T follicular helper cell (primary cell): ENCODE measurements at regions not wholly inside any gene's neighbourhood (a gene's known extent, or its start where the extent isn't known, plus 50 kb on each side); places are given as distances from the start of the nearest gene placed in this dataset.

Source experiments
- DNase-seq: peaks from one replicate; pipeline ENCODE4 v3.0.0-alpha.2; 2020; ENCODE audit warnings: low read depth

GRCh38 chr15:53305101-53305500 is 454.4 kb downstream of the WDR72 start:
- no peak for DNase-seq

GRCh38 chr15:53297828-53298227 is 461.6 kb downstream of the WDR72 start:
- DNase-seq, result no peak

- DNase-seq, result no peak
These were observed 462.9 kb downstream of the WDR72 start for GRCh38 chr15:53296603-53297002.

GRCh38 chr15:53295574-53295973 is 463.9 kb downstream of the WDR72 start:
- DNase-seq, result no peak

GRCh38 chr15:53288542-53288941 is 470.9 kb downstream of the WDR72 start:
- no peak for DNase-seq

DNA sequence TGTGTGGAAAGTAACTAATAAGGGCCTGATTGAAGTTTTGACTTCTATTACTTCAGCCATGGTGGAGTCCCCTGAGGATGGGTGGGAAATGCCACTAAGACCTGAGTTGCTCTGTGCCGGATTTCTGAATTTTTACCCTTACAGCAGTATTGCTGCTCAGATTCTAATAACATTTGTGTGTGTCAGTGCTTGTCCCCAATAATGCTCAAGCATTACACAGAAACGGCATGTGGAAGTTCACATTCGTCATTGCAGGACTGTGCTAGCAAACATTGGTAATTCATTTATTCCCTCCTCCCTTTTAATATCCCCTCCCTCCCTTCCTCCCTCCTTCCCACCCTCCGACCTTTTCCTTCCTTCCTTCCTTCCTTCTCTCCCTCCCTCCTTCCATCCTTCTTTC is 484.5 kb upstream of the ONECUT1 start:
- no peak for DNase-seq

DNA sequence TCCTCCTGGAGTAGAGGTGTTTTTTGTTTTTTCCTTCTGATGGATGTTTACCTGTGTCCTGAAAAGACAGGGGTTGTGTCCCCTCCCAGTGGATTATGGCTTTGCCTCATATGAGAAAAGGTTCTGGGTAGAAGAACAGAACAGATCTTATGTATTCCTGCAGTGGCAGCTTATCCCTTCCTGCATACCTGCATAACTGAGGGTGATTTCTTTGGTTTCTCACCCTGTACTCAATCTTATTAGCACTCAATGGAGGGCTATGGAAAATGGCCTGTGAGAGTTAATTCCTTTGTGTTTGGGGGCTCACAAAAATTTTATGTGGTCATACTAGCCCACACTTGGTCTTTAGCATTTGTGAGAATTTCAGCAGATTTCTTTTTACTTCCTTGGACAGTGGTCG is 482.0 kb upstream of the ONECUT1 start:
- no peak for DNase-seq

- no peak for DNase-seq
These were observed 476.0 kb upstream of the ONECUT1 start for GRCh38 chr15:53266176-53266575.

DNA sequence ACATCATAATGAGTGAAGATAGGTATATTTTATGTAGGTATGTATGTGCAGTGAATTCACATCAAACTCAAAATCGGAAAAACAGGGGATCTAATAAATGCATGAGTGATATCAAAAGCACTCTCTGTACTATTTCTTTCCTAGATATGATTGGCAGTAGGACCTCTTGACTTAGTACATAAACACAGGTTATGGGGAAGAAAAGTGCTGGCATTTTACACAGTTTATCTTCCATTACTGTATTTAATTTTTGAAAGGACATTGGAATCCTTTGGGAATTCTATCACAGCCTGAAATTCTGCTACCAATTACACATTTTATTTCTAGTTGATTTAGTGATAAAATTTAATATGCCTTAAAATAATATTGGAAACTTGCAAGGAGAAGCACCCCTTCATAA is 470.5 kb upstream of the ONECUT1 start:
- DNase-seq, result no peak

GRCh38 chr15:53256457-53256856 is 466.3 kb upstream of the ONECUT1 start:
- no peak for DNase-seq

DNA sequence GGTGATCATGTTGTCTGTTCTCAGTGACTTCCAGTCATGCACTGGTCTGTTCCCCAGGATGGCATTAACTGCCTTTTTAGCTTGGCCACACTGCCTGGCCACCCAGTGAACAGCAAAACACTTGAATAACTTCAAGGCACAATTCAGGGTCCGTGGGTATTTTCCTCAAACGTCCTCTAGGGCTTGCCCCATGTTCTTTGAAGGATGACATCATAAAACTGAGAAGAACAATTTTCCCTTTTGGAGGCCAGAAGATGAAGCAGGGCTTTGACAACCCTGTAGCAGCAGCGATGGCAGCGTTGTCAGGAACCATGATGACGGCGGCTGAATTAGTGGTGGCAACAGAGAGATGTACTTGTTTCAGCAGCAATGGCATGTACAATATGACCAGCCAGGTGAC is 465.9 kb upstream of the ONECUT1 start:
- no peak for DNase-seq

DNA sequence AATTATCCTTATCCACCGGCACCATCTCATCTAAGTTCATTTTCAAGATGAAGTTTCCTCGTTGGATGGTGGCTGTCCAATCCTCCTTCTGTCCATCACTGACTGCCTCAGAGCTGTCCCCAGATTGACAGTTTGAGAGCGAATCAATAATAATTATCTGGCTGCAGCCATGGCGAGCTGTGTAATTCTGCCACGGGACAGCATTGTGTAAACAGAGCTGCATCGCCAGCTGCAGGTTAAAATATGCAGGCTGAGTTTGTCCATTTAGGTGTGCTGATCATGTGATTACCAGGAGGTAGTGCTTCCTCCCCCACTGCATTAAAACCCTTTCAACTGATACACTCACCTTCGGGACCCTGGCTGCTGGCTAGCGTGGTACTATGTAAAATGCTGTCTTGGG is 461.9 kb upstream of the ONECUT1 start:
- DNase-seq, result no peak

DNA sequence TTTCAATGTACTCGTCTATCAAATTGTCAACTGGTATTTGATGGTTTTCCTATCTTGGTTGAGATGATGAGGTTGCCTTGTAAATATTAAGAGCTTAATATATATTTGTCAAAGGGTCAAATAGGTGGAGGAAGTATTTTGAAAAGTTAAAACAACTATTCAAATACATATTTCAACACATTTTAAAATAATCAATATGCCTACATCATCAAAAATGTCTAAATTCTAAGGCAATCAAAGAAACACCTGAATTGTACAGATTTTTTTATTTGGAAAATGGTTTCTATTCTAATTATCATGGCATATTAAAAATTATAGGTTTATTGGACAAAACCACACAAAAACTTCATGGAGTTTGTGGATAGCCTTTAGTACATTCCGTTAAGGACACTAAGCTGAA is 461.4 kb upstream of the ONECUT1 start:
- no peak for DNase-seq

DNA sequence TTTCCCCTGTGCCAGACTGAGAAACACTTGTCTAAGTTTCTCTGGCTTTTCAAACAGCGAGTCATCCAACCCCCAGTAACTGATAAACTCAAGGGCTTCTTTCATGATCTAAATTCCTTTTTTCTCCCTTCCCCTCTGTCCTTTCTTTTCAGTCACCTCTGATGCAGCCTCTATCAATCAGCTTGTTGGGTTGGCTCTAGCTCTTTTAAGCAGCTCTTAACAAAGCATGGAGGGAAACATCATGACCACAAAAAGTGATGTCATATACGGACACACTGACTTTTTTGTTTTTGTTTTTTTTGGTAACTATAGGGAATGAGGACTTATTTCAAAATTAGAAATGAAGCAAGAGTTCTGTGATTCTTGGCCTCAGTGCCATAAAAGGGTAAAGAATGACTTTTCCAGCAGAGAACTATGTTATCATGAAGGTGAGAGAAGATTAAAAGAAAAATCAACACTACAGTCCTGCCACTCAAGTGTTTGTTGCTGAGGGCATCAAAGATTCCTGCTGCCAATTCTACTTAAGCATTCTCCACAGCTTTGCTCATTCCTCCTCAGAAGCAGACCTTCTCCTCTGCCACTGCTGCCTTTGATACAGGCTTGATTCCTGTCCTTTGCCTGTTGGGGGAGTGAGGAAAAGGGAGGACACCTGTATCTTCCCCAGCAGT is 457.0 kb upstream of the ONECUT1 start:
- DNase-seq, result no peak

DNA sequence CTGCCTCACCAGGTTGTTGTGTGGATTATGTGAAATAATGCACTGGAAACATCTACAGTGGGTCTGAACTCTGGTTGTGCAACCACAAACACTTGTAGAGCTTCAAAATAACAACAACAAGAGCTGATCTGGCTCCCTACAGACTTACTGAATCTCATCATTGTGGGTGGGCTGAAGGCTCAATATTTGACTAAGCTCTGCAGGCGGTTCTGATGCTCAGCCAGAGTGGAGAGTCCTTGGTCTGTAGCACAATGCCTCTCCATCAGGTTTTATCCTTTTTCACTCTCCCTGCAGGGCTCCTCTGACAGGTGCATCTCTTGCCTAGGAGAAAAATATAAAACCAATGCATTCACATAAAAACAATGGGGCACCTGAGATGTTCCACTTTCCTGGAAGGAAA is 456.3 kb upstream of the ONECUT1 start:
- DNase-seq, result no peak

- no peak for DNase-seq
These were observed 443.7 kb upstream of the ONECUT1 start for GRCh38 chr15:53233801-53234200.

GRCh38 chr15:53230473-53230872 is 440.3 kb upstream of the ONECUT1 start:
- no peak for DNase-seq

DNA sequence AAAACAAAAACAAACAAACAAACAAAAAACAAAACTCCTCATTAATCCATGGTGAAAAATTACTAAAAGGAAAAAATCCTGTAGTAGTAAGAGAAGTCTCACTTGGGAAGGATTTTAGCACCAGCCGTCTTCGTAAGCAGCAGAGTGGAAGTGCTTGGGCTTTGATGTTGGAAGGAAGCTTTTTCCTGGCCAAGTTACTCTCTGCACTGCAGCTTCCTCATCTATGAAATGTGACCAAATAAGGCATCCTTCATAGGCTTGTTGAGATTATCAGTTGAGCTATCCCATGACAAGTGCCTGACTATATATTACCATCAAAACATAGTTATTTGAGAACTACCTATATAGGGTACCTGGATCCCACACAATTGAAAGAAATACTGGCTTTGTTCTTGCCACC is 436.4 kb upstream of the ONECUT1 start:
- no peak for DNase-seq

DNA sequence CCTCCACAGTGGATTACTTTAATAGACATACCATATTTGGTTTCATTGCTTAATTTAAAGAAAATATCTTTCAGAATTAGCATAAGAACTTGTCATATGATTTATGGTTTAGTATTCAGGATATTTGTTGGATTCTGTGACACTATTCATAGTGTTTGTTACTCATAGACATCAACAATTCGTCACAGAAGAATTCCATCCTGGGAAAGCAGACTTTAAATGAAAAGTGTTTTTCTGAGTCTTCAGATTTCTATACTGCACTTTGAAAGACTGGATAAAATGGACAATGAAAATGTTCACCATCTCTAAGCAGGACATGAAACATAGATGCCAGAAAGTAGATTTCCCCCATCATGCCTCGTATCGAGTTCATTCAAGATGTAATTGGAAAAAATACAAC is 435.6 kb upstream of the ONECUT1 start:
- no peak for DNase-seq

DNA sequence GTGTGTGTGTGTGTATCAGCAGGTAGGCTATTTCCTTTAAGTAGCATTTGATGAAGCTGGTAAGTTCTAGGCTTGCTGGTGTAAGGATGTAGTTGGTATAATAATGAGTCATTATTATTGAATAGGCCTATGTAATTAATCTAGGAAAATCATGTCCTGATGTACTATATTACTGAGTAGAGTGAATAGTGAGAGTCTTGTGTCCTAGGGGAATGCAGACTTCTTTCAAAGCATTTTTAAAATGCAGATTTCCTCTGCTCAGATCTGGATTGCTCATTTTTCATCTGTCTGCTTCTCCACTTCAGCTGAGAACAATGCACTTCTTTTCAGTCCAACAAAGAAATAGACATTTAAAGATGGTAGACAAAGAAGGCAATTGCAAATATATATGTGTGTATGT is 434.2 kb upstream of the ONECUT1 start:
- no peak for DNase-seq

DNA sequence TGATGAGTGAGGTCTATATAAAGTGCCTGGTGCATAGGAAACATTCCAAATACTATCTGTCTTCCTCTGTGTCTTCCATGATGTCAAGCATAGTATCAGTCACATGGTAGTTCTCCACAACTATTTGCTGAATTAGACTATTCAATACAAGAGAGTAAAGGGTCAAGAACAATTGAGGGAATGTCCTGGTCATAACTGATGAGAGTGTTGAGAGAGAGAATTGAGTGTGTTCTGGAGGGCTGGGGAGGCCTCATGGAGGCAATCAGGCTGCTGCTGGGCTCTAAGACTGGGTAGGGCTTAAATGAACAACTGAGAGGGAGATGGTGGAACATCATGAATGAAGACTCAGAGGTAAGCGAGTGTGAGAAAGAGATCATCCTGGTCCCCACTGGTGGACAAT is 433.7 kb upstream of the ONECUT1 start:
- no peak for DNase-seq

DNA sequence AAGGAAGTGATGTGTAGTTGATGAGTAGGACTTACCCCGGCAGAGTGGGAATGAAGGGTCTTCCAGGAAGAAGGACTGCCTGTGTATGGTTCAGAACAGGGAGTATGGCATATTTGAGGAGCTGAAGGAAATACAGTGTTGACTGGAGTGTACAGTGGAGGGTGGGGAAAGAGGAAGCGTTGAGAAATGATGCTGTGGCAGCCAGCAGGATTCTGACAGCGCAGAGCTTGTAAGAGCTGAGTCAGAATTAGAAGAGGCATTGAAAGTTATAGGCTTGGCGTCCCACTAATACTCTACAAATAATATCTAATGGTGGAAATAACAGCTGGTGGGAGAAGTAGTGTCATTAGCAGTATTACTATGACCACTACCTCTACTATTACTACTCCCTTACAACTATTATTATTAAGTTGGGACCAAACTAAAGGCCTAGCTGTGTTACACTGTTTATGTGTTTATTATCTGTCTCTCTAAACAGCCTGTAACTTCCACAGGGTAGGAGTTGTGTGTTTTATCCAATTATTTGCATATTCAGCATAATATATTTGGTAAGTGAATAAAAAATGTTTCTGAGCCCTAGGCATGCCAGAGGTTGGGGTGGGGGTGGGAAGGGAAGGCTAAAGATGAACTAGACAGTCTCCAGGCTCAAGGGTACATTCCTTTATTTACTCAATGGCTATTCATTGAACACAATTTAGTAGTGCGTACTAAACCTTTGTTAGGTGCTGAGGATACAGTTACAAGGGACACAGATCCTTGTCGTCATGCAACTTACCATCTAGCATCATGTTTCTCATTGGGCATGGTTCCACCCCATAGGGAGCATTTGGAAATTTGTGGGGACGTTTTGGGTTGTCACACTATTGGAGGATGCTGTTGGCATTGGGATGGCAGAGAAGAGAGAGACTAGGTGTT is 428.8 kb upstream of the ONECUT1 start:
- no peak for DNase-seq

DNA sequence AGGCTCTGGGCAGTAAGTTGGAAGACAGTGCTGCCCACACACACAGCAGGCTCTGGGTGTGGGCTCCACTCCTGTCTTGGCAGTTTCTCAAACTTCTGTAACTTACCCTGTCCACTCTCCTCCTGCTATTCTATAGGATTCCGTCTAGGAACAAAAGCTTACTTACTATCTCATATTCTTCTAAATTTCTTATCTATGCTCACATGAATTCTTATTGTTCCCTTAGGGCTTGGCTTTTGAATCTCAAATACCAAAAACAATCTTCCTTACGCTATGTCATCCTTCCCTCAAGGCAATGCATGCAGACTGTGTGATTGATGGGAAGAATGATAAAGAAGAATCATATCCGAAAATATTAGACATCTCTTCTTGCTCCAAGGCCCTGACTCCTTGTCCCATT is 425.9 kb upstream of the ONECUT1 start:
- no peak for DNase-seq

DNA sequence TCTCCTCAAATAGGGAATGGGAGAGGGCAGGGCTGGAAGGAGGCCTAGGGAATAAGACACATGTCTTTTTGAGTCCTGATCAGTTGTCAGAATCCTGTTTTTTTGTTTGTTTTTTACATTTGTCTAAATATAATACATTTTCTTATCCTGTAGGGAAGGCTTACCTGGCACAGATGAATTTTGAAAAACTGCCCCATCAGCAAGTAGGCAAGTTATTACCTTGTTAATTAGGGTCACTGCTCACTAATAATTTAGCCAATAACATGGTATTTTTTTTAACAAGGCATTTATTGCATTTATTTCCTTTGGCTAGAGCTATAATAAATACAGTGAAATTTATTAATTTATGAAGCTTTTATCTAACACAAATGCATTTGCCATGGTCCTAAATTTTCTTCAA is 423.2 kb upstream of the ONECUT1 start:
- DNase-seq, result no peak
